BE2C (cell line): ENCODE measurements at regions not wholly inside any gene's neighbourhood (a gene's known extent, or its start where the extent isn't known, plus 50 kb on each side); places are given as distances from the start of the nearest gene placed in this dataset.
"Not testable (repeated sequence)": the region's sequence is repeated elsewhere in the genome, so short reads cannot be mapped to it uniquely, and the experiment has no call there.

ENCODE experiments used
- DNase-seq: peaks from one replicate; pipeline ENCODE4 v3.0.0-alpha.2; 2020
- H3K27me3 ChIP-seq: fragments of 250-450 bp; sonication (Bioruptor Pico); 2 replicates; pipeline ENCODE4 v1.5.1; 2020; ENCODE audit warnings: mild to moderate bottlenecking
- H3K36me3 ChIP-seq: fragments of 250-450 bp; sonication (Bioruptor Pico); 2 replicates; pipeline ENCODE4 v1.5.1; 2020; ENCODE audit warnings: mild to moderate bottlenecking
- H3K4me1 ChIP-seq: fragments of 250-450 bp; sonication (Bioruptor Pico); 2 replicates; pipeline ENCODE4 v1.5.1; 2020
- H3K4me3 ChIP-seq: 2 replicates; pipeline ENCODE4 v1.5.1; 2011; ENCODE audit warnings: low read depth, low read length
- H3K9me3 ChIP-seq: fragments of 250-450 bp; sonication (Bioruptor Pico); 2 replicates; pipeline ENCODE4 v1.5.1; 2020
- CTCF ChIP-seq: IDR thresholded peaks from 2 replicates; pipeline ENCODE4 v1.5.1; 2012; ENCODE audit warnings: mild to moderate bottlenecking, low read depth, low read length

- Histone ChIP-seq H3K27me3 (peaks cover under 1% of the 10 kb centered on the region; the same call in 1 of the 2 replicates), H3K4me3 (no peak overlapping the region), H3K4me1 (no peaks in the 10 kb centered on the region), H3K36me3 (no peaks in the 10 kb centered on the region), H3K9me3 (no peaks in the 10 kb centered on the region)
- no peak for TF ChIP-seq CTCF
- no peak for DNase-seq
Observed at GRCh38 chr14:66011855-66012254, 474.3 kb upstream of the CCDC196 start.

GRCh38 chr14:66013607-66014006 lies 472.6 kb upstream of the CCDC196 start:
- H3K27me3 ChIP-seq, H3K9me3 ChIP-seq, H3K36me3 ChIP-seq, H3K4me3 ChIP-seq, H3K4me1 ChIP-seq, DNase-seq: not testable (repeated sequence)

- H3K36me3 ChIP-seq = no peaks in the 10 kb centered on the region
- no peak for TF ChIP-seq CTCF
Observed at GRCh38 chr14:66015071-66015780, 470.9 kb upstream of the CCDC196 start.

GRCh38 chr14:66017927-66018326 lies 468.2 kb upstream of the CCDC196 start:
- no peak for TF ChIP-seq CTCF
- Histone ChIP-seq H3K27me3 (no peaks in the 10 kb centered on the region; the same call in 1 of the 2 replicates), H3K4me3 (no peak overlapping the region), H3K36me3 (no peaks in the 10 kb centered on the region), H3K9me3 (no peaks in the 10 kb centered on the region), H3K4me1 (no peaks in the 10 kb centered on the region)
- no peak for DNase-seq

More at GRCh38 chr14:66015071-66015780, 470.9 kb upstream of the CCDC196 start:
- no peak overlapping the region for H3K4me3 ChIP-seq
- no peaks in the 10 kb centered on the region; the same call in 1 of the 2 replicates for H3K27me3 ChIP-seq
- H3K4me1 ChIP-seq = no peaks in the 10 kb centered on the region
- no peak for DNase-seq
- H3K9me3 ChIP-seq = no peaks in the 10 kb centered on the region

- Histone ChIP-seq H3K9me3 (no peaks in the 10 kb centered on the region), H3K27me3 (no peaks in the 10 kb centered on the region), H3K4me3 (no peak overlapping the region), H3K36me3 (no peaks in the 10 kb centered on the region), H3K4me1 (no peaks in the 10 kb centered on the region)
- no peak for TF ChIP-seq CTCF
- no peak for DNase-seq
Observed at GRCh38 chr14:66022526-66022925, 463.6 kb upstream of the CCDC196 start.

- H3K4me3 ChIP-seq = no peak overlapping the region
- H3K36me3 ChIP-seq = no peaks in the 10 kb centered on the region
- H3K9me3 ChIP-seq = no peaks in the 10 kb centered on the region
- no peaks in the 10 kb centered on the region for H3K4me1 ChIP-seq
- DNase-seq = no peak
- no peak for TF ChIP-seq CTCF
- H3K27me3 ChIP-seq = no peaks in the 10 kb centered on the region
Observed at GRCh38 chr14:66025779-66026178, 460.4 kb upstream of the CCDC196 start.

- not testable (repeated sequence) for H3K4me1 ChIP-seq, H3K9me3 ChIP-seq, H3K4me3 ChIP-seq, DNase-seq, H3K27me3 ChIP-seq, H3K36me3 ChIP-seq
Observed at GRCh38 chr14:66031981-66032380, 454.2 kb upstream of the CCDC196 start.
